Mesenchymal stem cell (in vitro differentiated cells and primary cell): ENCODE measurements at regions not wholly inside any gene's neighbourhood (a gene's known extent, or its start where the extent isn't known, plus 50 kb on each side); places are given as distances from the start of the nearest gene placed in this dataset.

Experiments used
- DNase-seq: peaks from one replicate; pipeline ENCODE4 v3.0.0-alpha.2; 2013
- H2AFZ ChIP-seq: one replicate; pipeline ENCODE4 v1.6.1; 2013; ENCODE audit warnings: low read depth, mild to moderate bottlenecking, control low read depth, inconsistent platforms, low read length, moderate library complexity
- H2AK5ac ChIP-seq: 2 replicates; pipeline ENCODE4 v1.6.1; 2013; ENCODE audit warnings: low read length, moderate library complexity, mild to moderate bottlenecking, inconsistent platforms; ENCODE audit not compliant: severe bottlenecking
- H2BK120ac ChIP-seq: one replicate; pipeline ENCODE4 v1.6.1; 2013; ENCODE audit warnings: low read depth, mild to moderate bottlenecking, inconsistent platforms, low read length, moderate library complexity
- H2BK12ac ChIP-seq, 2 experiments: one replicate each; pipeline ENCODE4 v1.6.1; 2013; ENCODE audit warnings: inconsistent platforms in 2 of 2, low read length in 2 of 2, mild to moderate bottlenecking in 2 of 2, moderate library complexity in 2 of 2, control low read depth in 1 of 2
- H2BK15ac ChIP-seq: one replicate; pipeline ENCODE4 v1.6.1; 2013; ENCODE audit warnings: mild to moderate bottlenecking, low read depth, inconsistent platforms; ENCODE audit not compliant: poor library complexity, severe bottlenecking
- H2BK5ac ChIP-seq: 2 replicates; pipeline ENCODE4 v1.6.1; 2013; ENCODE audit warnings: low read depth, mild to moderate bottlenecking, low read length, control low read depth, inconsistent platforms; ENCODE audit not compliant: poor library complexity, severe bottlenecking
- H3K14ac ChIP-seq, 2 experiments: one replicate each; pipeline ENCODE4 v1.6.1; 2013; ENCODE audit warnings: inconsistent platforms in 2 of 2, low read length in 2 of 2, control low read depth in 1 of 2, mild to moderate bottlenecking in 1 of 2, moderate library complexity in 1 of 2
- H3K18ac ChIP-seq, 2 experiments: one replicate each; pipeline ENCODE4 v1.6.1; 2013; ENCODE audit warnings: inconsistent platforms in 2 of 2, low read length in 2 of 2, control low read depth in 1 of 2, low read depth in 1 of 2, mild to moderate bottlenecking in 1 of 2
- H3K23ac ChIP-seq, 2 experiments: one replicate each; pipeline ENCODE4 v1.6.1; 2013; ENCODE audit warnings: inconsistent platforms in 2 of 2, low read length in 2 of 2, mild to moderate bottlenecking in 2 of 2, moderate library complexity in 2 of 2, control low read depth in 1 of 2
- H3K27ac ChIP-seq: 2 replicates; pipeline ENCODE4 v1.5.1; 2013; ENCODE audit warnings: mild to moderate bottlenecking, moderate library complexity, low read length, control low read depth, inconsistent platforms; ENCODE audit not compliant: poor library complexity, severe bottlenecking
- H3K27me3 ChIP-seq, 2 experiments: 2 replicates each; pipeline versions ENCODE4 v1.6.1 to v1.7.0; 2013; ENCODE audit warnings: low read length in 2 of 2, mild to moderate bottlenecking in 2 of 2, moderate library complexity in 2 of 2, control low read depth in 1 of 2, inconsistent platforms in 1 of 2; ENCODE audit not compliant: control insufficient read depth in 1 of 2, insufficient read depth in 1 of 2
- H3K36me3 ChIP-seq, 2 experiments: 2 replicates each; pipeline versions ENCODE4 v1.6.1 to v1.7.0; 2013; ENCODE audit warnings: low read length in 2 of 2, control low read depth in 1 of 2, inconsistent platforms in 1 of 2, low read depth in 1 of 2, mild to moderate bottlenecking in 1 of 2; ENCODE audit not compliant: insufficient read depth in 2 of 2, control insufficient read depth in 1 of 2
- H3K4ac ChIP-seq, 2 experiments: one replicate each; pipeline ENCODE4 v1.6.1; 2013; ENCODE audit warnings: inconsistent platforms in 2 of 2, low read length in 2 of 2, mild to moderate bottlenecking in 2 of 2, moderate library complexity in 2 of 2, control low read depth in 1 of 2, low read depth in 1 of 2
- H3K4me1 ChIP-seq: 2 replicates; pipeline ENCODE4 v1.6.1; 2013; ENCODE audit warnings: low read depth, low read length, control low read depth; ENCODE audit not compliant: control insufficient read depth, insufficient read depth
- H3K4me2 ChIP-seq: 2 replicates; pipeline ENCODE4 v1.6.1; 2013; ENCODE audit warnings: low read length, mild to moderate bottlenecking, inconsistent platforms; ENCODE audit not compliant: poor library complexity, severe bottlenecking
- H3K4me3 ChIP-seq, 2 experiments: 2 replicates each; pipeline versions ENCODE4 v1.5.1 to v1.7.0; 2013; ENCODE audit warnings: low read length in 2 of 2, mild to moderate bottlenecking in 2 of 2, control low read depth in 1 of 2, low read depth in 1 of 2; ENCODE audit not compliant: insufficient read depth in 1 of 2
- H3K79me1 ChIP-seq: replicated peaks from 2 replicates; pipeline ENCODE4 v1.6.1; 2013; ENCODE audit warnings: mild to moderate bottlenecking, control low read depth, low read length, inconsistent platforms; ENCODE audit not compliant: poor library complexity, severe bottlenecking
- H3K9ac ChIP-seq: 2 replicates; pipeline ENCODE4 v1.7.0; 2013; ENCODE audit warnings: mild to moderate bottlenecking, low read length, moderate library complexity
- H3K9me3 ChIP-seq: 2 replicates; pipeline ENCODE4 v1.7.0; 2013; ENCODE audit warnings: mild to moderate bottlenecking, low read length; ENCODE audit not compliant: control insufficient read depth
- H4K8ac ChIP-seq: one replicate; pipeline ENCODE4 v1.6.1; 2013; ENCODE audit warnings: inconsistent platforms, mild to moderate bottlenecking, low read length, moderate library complexity
- H4K91ac ChIP-seq: one replicate; pipeline ENCODE4 v1.6.1; 2013; ENCODE audit warnings: mild to moderate bottlenecking, low read length, inconsistent platforms
- WGBS: methylation state at CpG from one replicate; pipeline ENCODE4 v1.1.7; 2013; ENCODE audit warnings: mixed read lengths; 5-methylcytosine and 5-hydroxymethylcytosine counted together

- Histone ChIP-seq H3K4me1 (no peaks in the 10 kb centered on the region), H3K4me2 (no peak overlapping the region), H3K79me1 (no peaks in the 10 kb centered on the region), H4K8ac (no peak overlapping the region), H3K14ac (no peak overlapping the region), H3K4me3 (no peak overlapping the region), H3K9me3 (no peaks in the 10 kb centered on the region), H2BK15ac (no peak overlapping the region), H2BK12ac (no peak overlapping the region), H3K4ac (no peak overlapping the region), H3K23ac (no peak overlapping the region), H2AFZ (no peak overlapping the region), H3K9ac (no peak overlapping the region), H4K91ac (no peak overlapping the region), H3K18ac (no peak overlapping the region), H3K27ac (no peak overlapping the region), H2BK120ac (no peak overlapping the region), H2AK5ac (no peak overlapping the region), H3K36me3 (no peaks in the 10 kb centered on the region), H2BK5ac (no peak overlapping the region), H3K27me3 (no peaks in the 10 kb centered on the region)
- no peak for DNase-seq
Measured at GRCh38 chr6:66029391-66029790, 322.4 kb upstream of the EYS start.

GRCh38 chr6:65999288-65999791 is 292.3 kb upstream of the EYS start:
- no peak for DNase-seq
- no peaks in the 10 kb centered on the region for H3K27me3 ChIP-seq
- no peak overlapping the region for H2AFZ ChIP-seq
- H2BK15ac ChIP-seq, result no peak overlapping the region
- H2BK120ac ChIP-seq, result no peak overlapping the region
- no peak overlapping the region for H3K4me2 ChIP-seq
- H3K18ac ChIP-seq, result no peak overlapping the region
- no peak overlapping the region for H2AK5ac ChIP-seq
- no peak overlapping the region for H2BK12ac ChIP-seq
- no peak overlapping the region for H4K91ac ChIP-seq
- 94% methylated on average over 30 of the region's 30 CpGs for WGBS
- no peak overlapping the region for H3K27ac ChIP-seq
- H4K8ac ChIP-seq, result no peak overlapping the region
- no peak overlapping the region for H2BK5ac ChIP-seq
- H3K23ac ChIP-seq, result no peak overlapping the region
- no peak overlapping the region for H3K4ac ChIP-seq
- H3K79me1 ChIP-seq, result no peaks in the 10 kb centered on the region
- no peak overlapping the region for H3K14ac ChIP-seq
- H3K4me3 ChIP-seq, result no peak overlapping the region
- no peaks in the 10 kb centered on the region for H3K36me3 ChIP-seq
- no peaks in the 10 kb centered on the region for H3K4me1 ChIP-seq
- no peaks in the 10 kb centered on the region for H3K9me3 ChIP-seq
- no peak overlapping the region for H3K9ac ChIP-seq

- Histone ChIP-seq H3K9me3 (no peaks in the 10 kb centered on the region), H3K4ac (no peak overlapping the region), H4K91ac (no peak overlapping the region), H3K18ac (no peak overlapping the region), H3K9ac (no peak overlapping the region), H3K27me3 (no peaks in the 10 kb centered on the region), H3K4me1 (no peaks in the 10 kb centered on the region), H3K27ac (no peak overlapping the region), H2BK12ac (no peak overlapping the region), H3K23ac (no peak overlapping the region), H4K8ac (no peak overlapping the region), H2AFZ (no peak overlapping the region), H3K4me2 (no peak overlapping the region), H2BK120ac (no peak overlapping the region), H3K79me1 (no peaks in the 10 kb centered on the region), H2BK5ac (no peak overlapping the region), H3K4me3 (no peak overlapping the region), H2AK5ac (no peak overlapping the region), H3K14ac (no peak overlapping the region), H3K36me3 (no peaks in the 10 kb centered on the region), H2BK15ac (no peak overlapping the region)
- 96% methylated on average over 19 of the region's 19 CpGs for WGBS
- no peak for DNase-seq
Measured at GRCh38 chr6:65998544-65998943, 291.5 kb upstream of the EYS start.

- Histone ChIP-seq H4K91ac (no peak overlapping the region), H3K14ac (no peak overlapping the region), H3K9ac (no peak overlapping the region), H2BK5ac (no peak overlapping the region), H3K23ac (no peak overlapping the region), H4K8ac (no peak overlapping the region), H2AK5ac (no peak overlapping the region), H2BK15ac (no peak overlapping the region), H3K36me3 (no peaks in the 10 kb centered on the region), H3K4me2 (no peak overlapping the region), H2BK12ac (no peak overlapping the region), H3K27ac (no peak overlapping the region), H3K4me1 (no peaks in the 10 kb centered on the region), H3K4ac (no peak overlapping the region), H3K79me1 (no peaks in the 10 kb centered on the region), H3K9me3 (no peaks in the 10 kb centered on the region), H3K27me3 (no peaks in the 10 kb centered on the region), H3K4me3 (no peak overlapping the region), H2BK120ac (no peak overlapping the region), H3K18ac (no peak overlapping the region), H2AFZ (no peak overlapping the region)
- 100% methylated on average over 1 of the region's 1 CpG for WGBS
- DNase-seq, result no peak
Measured at GRCh38 chr6:65997539-65997938, 290.5 kb upstream of the EYS start.
